Peyer's patch (tissue), 4 donors: ENCODE measurements at regions not wholly inside any gene's neighbourhood (a gene's known extent, or its start where the extent isn't known, plus 50 kb on each side); places are given as distances from the start of the nearest gene placed in this dataset.

Source experiments
- DNase-seq, 3 donors: peaks; one replicate each; pipeline ENCODE4 v3.0.0-alpha.2; 2017 to 2019
- H3K27ac ChIP-seq, 4 donors: fragments of 200-600 bp; sonication (generic); one replicate each; pipeline ENCODE4 v1.5.1; 2016 to 2019
- H3K27me3 ChIP-seq, 2 donors: fragments of 200-600 bp; sonication (generic); one replicate each; pipeline ENCODE4 v1.5.1; 2019
- H3K36me3 ChIP-seq, 3 donors: fragments of 200-600 bp; sonication (generic); one replicate each; pipeline ENCODE4 v1.5.1; 2016 to 2019
- H3K4me1 ChIP-seq, 4 donors: fragments of 200-600 bp; sonication (generic); one replicate each; pipeline ENCODE4 v1.5.1; 2016 to 2019
- H3K4me3 ChIP-seq, 4 donors: fragments of 200-600 bp; sonication (generic); 1 replicate in 3 of 4; 2 replicates in 1 of 4; pipeline ENCODE4 v1.5.1; 2016 to 2019; ENCODE audit warnings: mild to moderate bottlenecking in 1 of 4
- H3K9me3 ChIP-seq, 4 donors: fragments of 200-600 bp; sonication (generic); one replicate each; pipeline ENCODE4 v1.5.1; 2016 to 2019; ENCODE audit warnings: mild to moderate bottlenecking in 1 of 4
- CTCF ChIP-seq, 6 experiments: fragments of 450-650 bp in 4 of 6; fragments of 200-600 bp in 2 of 6; sonication (generic) in 1 of 6; IDR thresholded peaks; one replicate each; pipeline ENCODE4 v1.5.1; 2017 to 2019; ENCODE audit warnings: antibody characterized with exemption in 6 of 6, mild to moderate bottlenecking in 3 of 6, moderate library complexity in 1 of 6
- POLR2A ChIP-seq, 2 donors: fragments of 450-650 bp; IDR thresholded peaks; one replicate each; pipeline ENCODE4 v1.5.1; 2017; ENCODE audit warnings: antibody characterized with exemption in 2 of 2, mild to moderate bottlenecking in 2 of 2, moderate library complexity in 2 of 2

GRCh38 chr2:43129676-43130547 is 96.5 kb downstream of the ZFP36L2 start:
- Histone ChIP-seq H3K36me3 (no peaks in the 10 kb centered on the region), H3K4me1 (peaks cover 36 to 67% (median 65%) of the 10 kb centered on the region in 4 donors), H3K27me3 (no peaks in the 10 kb centered on the region), H3K27ac (peak overlapping the region; percentile 88 to 94 (median 92)), H3K9me3 (no peaks in the 10 kb centered on the region), H3K4me3 (no peak overlapping the region)
- DNase-seq = peak; percentile 54 to 85 (median 73)
- no peak for TF ChIP-seq CTCF (IDR thresholded peaks at IDR 0.05)
- no peak for TF ChIP-seq POLR2A (IDR thresholded peaks at IDR 0.05)

- H3K4me1 ChIP-seq = peaks cover 33 to 63% (median 53%) of the 10 kb centered on the region in 4 donors
- no peaks in the 10 kb centered on the region for H3K36me3 ChIP-seq
- no peak overlapping the region for H3K4me3 ChIP-seq
- H3K27me3 ChIP-seq = no peaks in the 10 kb centered on the region
- DNase-seq = no peak
- H3K9me3 ChIP-seq = no peaks in the 10 kb centered on the region
- H3K27ac ChIP-seq = peak overlapping the region; percentile 88 to 94 (median 92)
- TF ChIP-seq POLR2A (IDR thresholded peaks at IDR 0.05) (no peak), CTCF (IDR thresholded peaks at IDR 0.05) (no peak)
These were observed 97.8 kb downstream of the ZFP36L2 start for GRCh38 chr2:43128559-43128955.

- Histone ChIP-seq H3K36me3 (no peaks in the 10 kb centered on the region), H3K4me1 (peaks cover 28 to 63% (median 48%) of the 10 kb centered on the region in 4 donors), H3K27ac (peak overlapping the region; percentile 88 to 94 (median 92)), H3K4me3 (no peak overlapping the region), H3K27me3 (no peaks in the 10 kb centered on the region), H3K9me3 (no peaks in the 10 kb centered on the region)
- peak in 1 of 3 donors; percentile 55 for DNase-seq
- no peak for TF ChIP-seq CTCF (IDR thresholded peaks at IDR 0.05)
- no peak for TF ChIP-seq POLR2A (IDR thresholded peaks at IDR 0.05)
These were observed 98.4 kb downstream of the ZFP36L2 start for GRCh38 chr2:43127941-43128558.

GRCh38 chr2:43127208-43127940 is 99.0 kb downstream of the ZFP36L2 start:
- Histone ChIP-seq H3K27ac (peak overlapping the region; percentile 88 to 94 (median 92)), H3K4me3 (peak overlapping the region in 1 of 4 donors; percentile 12), H3K9me3 (no peaks in the 10 kb centered on the region), H3K4me1 (peaks cover 23 to 60% (median 42%) of the 10 kb centered on the region in 4 donors), H3K27me3 (no peaks in the 10 kb centered on the region), H3K36me3 (no peaks in the 10 kb centered on the region)
- DNase-seq = peak; percentile 81 to 92 (median 85)
- TF ChIP-seq CTCF (IDR thresholded peaks at IDR 0.05) = peak; percentile 57 to 82 (median 74)
- no peak for TF ChIP-seq POLR2A (IDR thresholded peaks at IDR 0.05)

GRCh38 chr2:43126817-43127207 is 99.6 kb downstream of the ZFP36L2 start:
- H3K4me3 ChIP-seq = no peak overlapping the region
- peak in 1 of 3 donors; percentile 48 for DNase-seq
- H3K4me1 ChIP-seq = peaks cover 18 to 55% (median 36%) of the 10 kb centered on the region in 4 donors
- H3K9me3 ChIP-seq = no peaks in the 10 kb centered on the region
- H3K36me3 ChIP-seq = no peaks in the 10 kb centered on the region
- no peaks in the 10 kb centered on the region for H3K27me3 ChIP-seq
- H3K27ac ChIP-seq = peak overlapping the region in 2 of 4 donors; percentile 90 to 94
- TF ChIP-seq CTCF (IDR thresholded peaks at IDR 0.05) = no peak
